Mesendoderm (in vitro differentiated cells): ENCODE measurements at regions not wholly inside any gene's neighbourhood (a gene's known extent, or its start where the extent isn't known, plus 50 kb on each side); places are given as distances from the start of the nearest gene placed in this dataset.

ENCODE experiments used
- DNase-seq: peaks from one replicate; pipeline ENCODE4 v3.0.0; 2013
- H2AK5ac ChIP-seq: 2 replicates; pipeline ENCODE4 v1.6.1; 2013; ENCODE audit warnings: low read length, inconsistent platforms
- H2BK120ac ChIP-seq: 2 replicates; pipeline ENCODE4 v1.6.1; 2013; ENCODE audit warnings: low read depth, mild to moderate bottlenecking, low read length, moderate library complexity, mixed read lengths
- H2BK15ac ChIP-seq: replicated peaks from 2 replicates; pipeline ENCODE4 v1.6.1; 2013; ENCODE audit warnings: low read depth, mild to moderate bottlenecking, moderate library complexity
- H2BK5ac ChIP-seq: 2 replicates; pipeline ENCODE4 v1.6.1; 2013; ENCODE audit warnings: low read length, inconsistent platforms
- H3K18ac ChIP-seq: 2 replicates; pipeline ENCODE4 v1.6.1; 2013; ENCODE audit warnings: mild to moderate bottlenecking, low read length, mixed read lengths
- H3K23ac ChIP-seq: one replicate; pipeline ENCODE4 v1.6.1; 2013; ENCODE audit warnings: low read length
- H3K27ac ChIP-seq: 2 replicates; pipeline ENCODE4 v1.5.1; 2013; ENCODE audit warnings: low read depth, mild to moderate bottlenecking, inconsistent platforms, low read length, moderate library complexity
- H3K27me3 ChIP-seq: 2 replicates; pipeline ENCODE4 v1.6.1; 2013; ENCODE audit warnings: low read length, control low read depth, mild to moderate bottlenecking, inconsistent platforms; ENCODE audit not compliant: insufficient read depth, poor library complexity
- H3K36me3 ChIP-seq: 2 replicates; pipeline ENCODE4 v1.6.1; 2013; ENCODE audit warnings: low read length, inconsistent platforms; ENCODE audit not compliant: control insufficient read depth, insufficient read depth
- H3K4ac ChIP-seq: one replicate; pipeline ENCODE4 v1.6.1; 2013; ENCODE audit warnings: low read depth, mild to moderate bottlenecking, low read length, moderate library complexity
- H3K4me1 ChIP-seq: 2 replicates; pipeline ENCODE4 v1.6.1; 2013; ENCODE audit warnings: low read depth, low read length, inconsistent platforms; ENCODE audit not compliant: control insufficient read depth
- H3K4me2 ChIP-seq: 2 replicates; pipeline ENCODE4 v1.6.1; 2013; ENCODE audit warnings: low read length
- H3K4me3 ChIP-seq: 2 replicates; pipeline ENCODE4 v1.5.1; 2013; ENCODE audit warnings: mild to moderate bottlenecking, low read length
- H3K56ac ChIP-seq: one replicate; pipeline ENCODE4 v1.6.1; 2013; ENCODE audit warnings: low read length
- H3K79me1 ChIP-seq: 2 replicates; pipeline ENCODE4 v1.6.1; 2013; ENCODE audit warnings: low read length, inconsistent platforms
- H3K79me2 ChIP-seq: 2 replicates; pipeline ENCODE4 v1.6.1; 2013; ENCODE audit warnings: mild to moderate bottlenecking, low read length; ENCODE audit not compliant: control insufficient read depth, insufficient read depth
- H3K9ac ChIP-seq: 2 replicates; pipeline ENCODE4 v1.6.1; 2013; ENCODE audit warnings: low read length, inconsistent platforms
- H4K5ac ChIP-seq: one replicate; pipeline ENCODE4 v1.6.1; 2013; ENCODE audit warnings: low read length
- H4K8ac ChIP-seq: one replicate; pipeline ENCODE4 v1.6.1; 2013; ENCODE audit warnings: low read depth, mild to moderate bottlenecking, control low read depth, low read length, moderate library complexity
- WGBS: extraction: QIAGEN DNeasy Blood & Tissue Kit; methylation state at CpG from one replicate; pipeline ENCODE4 v1.1.7; 2013; ENCODE audit warnings: low lambda C conversion rate, missing lambda C conversion rate; ENCODE audit not compliant: insufficient coverage; ENCODE audit errors: extremely low coverage; 5-methylcytosine and 5-hydroxymethylcytosine counted together

DNA sequence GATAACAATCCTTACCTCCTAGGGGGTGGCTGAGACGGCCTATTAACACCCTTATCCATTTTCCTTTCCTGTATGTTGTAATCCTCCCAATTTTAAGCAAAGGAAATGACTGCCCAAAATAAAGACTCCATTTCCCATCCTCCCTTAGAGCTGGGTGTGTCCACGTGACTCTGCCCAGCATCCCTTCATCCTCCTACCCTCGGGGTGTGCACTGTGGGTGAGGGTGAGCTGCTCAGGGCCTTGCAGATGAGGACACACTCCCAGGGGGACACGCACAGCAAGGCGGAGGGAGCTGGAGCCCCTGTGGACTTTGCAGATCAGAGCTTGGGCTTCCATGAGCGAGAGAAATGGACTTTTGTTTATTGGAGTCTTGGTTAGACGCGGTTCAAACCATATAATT, 186.8 kb downstream of the IRF8 start:
- H2BK15ac ChIP-seq: no peak overlapping the region
- H3K4me2 ChIP-seq: no peak overlapping the region
- no peak overlapping the region for H3K27ac ChIP-seq
- no peaks in the 10 kb centered on the region for H3K79me1 ChIP-seq
- no peak overlapping the region for H4K5ac ChIP-seq
- H3K4me1 ChIP-seq: peaks cover 7% of the 10 kb centered on the region
- no peaks in the 10 kb centered on the region for H3K79me2 ChIP-seq
- H4K8ac ChIP-seq: no peak overlapping the region
- no peak overlapping the region for H3K23ac ChIP-seq
- H3K56ac ChIP-seq: no peak overlapping the region
- H3K36me3 ChIP-seq: no peaks in the 10 kb centered on the region
- no peak overlapping the region for H2BK120ac ChIP-seq
- peak; percentile 35 for DNase-seq
- H3K27me3 ChIP-seq: no peaks in the 10 kb centered on the region
- no peak overlapping the region for H3K4ac ChIP-seq
- no peak overlapping the region for H3K4me3 ChIP-seq
- WGBS: no CpG with 5 or more reads among the region's 8 CpGs
- H2AK5ac ChIP-seq: no peak overlapping the region
- H3K9ac ChIP-seq: no peak overlapping the region
- H2BK5ac ChIP-seq: no peak overlapping the region
- H3K18ac ChIP-seq: no peak overlapping the region

DNA sequence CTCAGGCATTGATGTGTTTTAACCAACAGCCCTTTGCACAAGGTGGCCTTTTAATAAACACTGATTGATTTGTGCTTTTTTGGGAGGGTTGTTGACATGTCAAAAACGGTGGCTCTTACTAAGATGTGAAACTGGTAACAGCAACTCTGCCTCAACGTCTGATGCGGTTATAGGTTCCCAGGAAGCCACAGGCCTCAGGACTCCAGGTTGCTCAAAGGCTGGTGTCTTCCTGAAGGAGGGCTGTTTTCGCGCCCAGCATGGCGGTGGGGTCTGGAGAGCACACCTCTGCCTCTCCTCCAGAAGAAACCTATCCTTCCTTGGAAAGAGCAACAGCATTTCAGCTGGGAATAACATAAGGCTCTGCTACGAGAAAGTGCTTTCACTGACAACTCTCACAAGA, 187.5 kb downstream of the IRF8 start:
- H3K9ac ChIP-seq: no peak overlapping the region
- peaks cover 7% of the 10 kb centered on the region for H3K4me1 ChIP-seq
- H2BK120ac ChIP-seq: no peak overlapping the region
- H2AK5ac ChIP-seq: no peak overlapping the region
- H3K4me2 ChIP-seq: no peak overlapping the region
- H4K8ac ChIP-seq: no peak overlapping the region
- H3K79me2 ChIP-seq: no peaks in the 10 kb centered on the region
- no peak overlapping the region for H3K18ac ChIP-seq
- H3K27me3 ChIP-seq: no peaks in the 10 kb centered on the region
- no peak overlapping the region for H3K56ac ChIP-seq
- H2BK15ac ChIP-seq: no peak overlapping the region
- DNase-seq: no peak
- H4K5ac ChIP-seq: no peak overlapping the region
- WGBS: no CpG with 5 or more reads among the region's 7 CpGs
- no peak overlapping the region for H3K23ac ChIP-seq
- no peaks in the 10 kb centered on the region for H3K36me3 ChIP-seq
- no peak overlapping the region for H3K4ac ChIP-seq
- no peak overlapping the region for H3K27ac ChIP-seq
- H2BK5ac ChIP-seq: no peak overlapping the region
- no peak overlapping the region for H3K4me3 ChIP-seq
- H3K79me1 ChIP-seq: no peaks in the 10 kb centered on the region

DNA sequence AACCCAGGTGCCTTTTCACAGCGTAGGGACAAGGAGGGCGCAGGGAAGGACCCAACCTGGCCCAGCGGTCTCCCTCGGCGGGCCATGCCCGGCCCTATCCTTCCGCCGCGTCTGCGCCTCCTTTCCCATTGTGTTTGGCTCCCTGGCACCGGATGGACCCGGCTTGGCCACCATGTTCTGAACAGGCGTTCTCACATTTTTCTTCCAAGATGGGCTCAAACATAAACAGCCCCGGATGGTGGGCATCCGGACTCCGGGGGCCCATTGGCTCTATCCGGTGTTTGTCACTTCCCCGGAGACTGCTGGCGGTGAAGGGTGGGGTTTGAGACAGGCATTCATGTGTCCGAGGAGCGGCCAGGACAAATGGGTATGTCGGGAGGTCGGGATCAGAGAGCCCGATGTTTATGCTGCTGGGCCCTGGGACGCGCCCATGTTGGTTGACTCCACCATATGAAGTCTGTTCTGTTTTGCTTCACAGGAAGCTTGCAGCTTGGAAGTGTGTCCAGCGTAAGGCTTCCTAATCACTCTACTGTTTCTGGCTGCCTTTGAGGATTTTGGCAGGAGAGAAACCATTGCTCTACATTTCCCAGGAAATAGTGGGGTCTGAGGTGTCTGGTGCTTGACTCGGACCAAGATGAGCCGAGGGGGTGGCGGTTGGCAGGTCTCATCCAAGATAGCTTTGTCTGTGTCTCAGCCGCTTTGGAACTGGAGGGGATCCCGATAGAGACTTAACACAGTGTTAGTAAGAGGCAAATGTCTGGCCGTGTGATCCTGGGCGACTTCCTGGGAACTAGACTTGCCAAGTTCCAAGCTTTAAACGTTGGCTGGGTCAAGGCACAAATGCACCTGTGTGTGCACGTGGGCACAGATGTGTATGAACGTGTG, 188.3 kb downstream of the IRF8 start:
- Histone ChIP-seq H2BK5ac (no peak overlapping the region), H2AK5ac (no peak overlapping the region), H3K79me1 (no peaks in the 10 kb centered on the region), H3K4me3 (no peak overlapping the region), H4K8ac (no peak overlapping the region), H3K4me2 (no peak overlapping the region), H3K27me3 (no peaks in the 10 kb centered on the region), H3K36me3 (no peaks in the 10 kb centered on the region), H4K5ac (no peak overlapping the region), H2BK15ac (no peak overlapping the region), H3K23ac (no peak overlapping the region), H2BK120ac (no peak overlapping the region), H3K27ac (no peak overlapping the region), H3K4me1 (peaks cover 7% of the 10 kb centered on the region), H3K56ac (no peak overlapping the region), H3K4ac (no peak overlapping the region), H3K9ac (no peak overlapping the region), H3K18ac (no peak overlapping the region), H3K79me2 (no peaks in the 10 kb centered on the region)
- no peak for DNase-seq
- WGBS: no CpG with 5 or more reads among the region's 37 CpGs

DNA sequence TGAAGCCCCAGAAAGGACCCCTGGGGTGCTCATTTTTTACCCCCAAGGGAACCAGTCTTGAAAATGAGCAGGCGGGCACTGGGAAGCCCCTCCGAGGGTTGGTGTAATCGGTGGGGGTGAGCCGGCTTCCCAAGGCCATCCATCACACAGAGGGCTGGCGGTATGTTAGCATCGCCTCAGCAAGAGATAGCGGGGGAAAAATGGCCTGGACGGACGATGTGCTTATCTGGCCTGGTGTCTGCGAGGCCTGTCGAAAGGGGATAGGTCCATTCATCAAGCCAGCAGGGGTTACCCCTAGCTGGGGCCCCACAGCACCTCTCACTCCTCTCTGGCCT, 188.9 kb downstream of the IRF8 start:
- no peak overlapping the region for H3K4me3 ChIP-seq
- H3K27me3 ChIP-seq: no peaks in the 10 kb centered on the region
- no peaks in the 10 kb centered on the region for H3K79me1 ChIP-seq
- H3K79me2 ChIP-seq: no peaks in the 10 kb centered on the region
- no peak overlapping the region for H4K5ac ChIP-seq
- no peak overlapping the region for H3K27ac ChIP-seq
- H3K9ac ChIP-seq: no peak overlapping the region
- no peaks in the 10 kb centered on the region for H3K36me3 ChIP-seq
- no peak overlapping the region for H3K56ac ChIP-seq
- H2BK120ac ChIP-seq: no peak overlapping the region
- no peak overlapping the region for H2AK5ac ChIP-seq
- whole genome bisulfite sequencing: no CpG with 5 or more reads among the region's 11 CpGs
- H3K18ac ChIP-seq: no peak overlapping the region
- no peak overlapping the region for H3K4me2 ChIP-seq
- H3K4me1 ChIP-seq: peaks cover 7% of the 10 kb centered on the region
- no peak overlapping the region for H3K23ac ChIP-seq
- H2BK15ac ChIP-seq: no peak overlapping the region
- H2BK5ac ChIP-seq: no peak overlapping the region
- no peak overlapping the region for H4K8ac ChIP-seq
- no peak overlapping the region for H3K4ac ChIP-seq
- DNase-seq: no peak

DNA sequence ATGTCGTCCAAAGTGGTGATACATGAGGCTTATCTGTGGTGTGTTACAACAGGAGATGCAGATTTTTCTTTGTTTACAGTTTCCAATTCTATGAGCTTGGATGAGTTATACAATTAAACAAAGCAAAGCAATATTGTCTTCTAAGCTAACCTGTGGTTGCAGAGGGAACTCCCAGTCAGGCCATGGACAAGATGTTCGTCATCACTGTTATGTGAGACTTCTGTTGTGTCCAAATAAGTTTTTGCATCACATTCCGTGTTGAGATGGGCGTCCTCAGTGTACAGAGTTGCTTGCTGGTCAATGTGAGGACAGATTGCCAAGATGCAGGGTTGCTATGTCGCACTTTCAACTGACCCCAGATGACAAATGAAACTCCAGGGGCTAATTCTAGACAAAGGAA, 189.3 kb downstream of the IRF8 start:
- Histone ChIP-seq H3K79me1 (no peaks in the 10 kb centered on the region), H3K4me3 (no peak overlapping the region), H3K23ac (no peak overlapping the region), H2BK120ac (no peak overlapping the region), H3K9ac (no peak overlapping the region), H3K18ac (no peak overlapping the region), H4K8ac (no peak overlapping the region), H3K4ac (no peak overlapping the region), H3K56ac (no peak overlapping the region), H3K4me2 (no peak overlapping the region), H2BK15ac (no peak overlapping the region), H3K27me3 (no peaks in the 10 kb centered on the region), H2BK5ac (no peak overlapping the region), H3K79me2 (no peaks in the 10 kb centered on the region), H3K4me1 (peaks cover 7% of the 10 kb centered on the region), H3K27ac (no peak overlapping the region), H2AK5ac (no peak overlapping the region), H3K36me3 (no peaks in the 10 kb centered on the region), H4K5ac (no peak overlapping the region)
- WGBS: no CpG with 5 or more reads among the region's 5 CpGs
- DNase-seq: no peak

GRCh38 chr16:86088816-86089215, 189.9 kb downstream of the IRF8 start:
- no peaks in the 10 kb centered on the region for H3K27me3 ChIP-seq
- no peak overlapping the region for H4K5ac ChIP-seq
- H2BK15ac ChIP-seq: no peak overlapping the region
- H3K56ac ChIP-seq: no peak overlapping the region
- no peak overlapping the region for H4K8ac ChIP-seq
- no CpG with 5 or more reads among the region's 9 CpGs for WGBS
- H3K4me3 ChIP-seq: no peak overlapping the region
- peaks cover 7% of the 10 kb centered on the region for H3K4me1 ChIP-seq
- H3K79me1 ChIP-seq: no peaks in the 10 kb centered on the region
- no peak overlapping the region for H3K4ac ChIP-seq
- no peaks in the 10 kb centered on the region for H3K79me2 ChIP-seq
- no peak overlapping the region for H3K9ac ChIP-seq
- H3K23ac ChIP-seq: no peak overlapping the region
- H3K18ac ChIP-seq: no peak overlapping the region
- no peak overlapping the region for H2BK5ac ChIP-seq
- no peak overlapping the region for H3K27ac ChIP-seq
- H2AK5ac ChIP-seq: no peak overlapping the region
- H2BK120ac ChIP-seq: no peak overlapping the region
- no peaks in the 10 kb centered on the region for H3K36me3 ChIP-seq
- no peak overlapping the region for H3K4me2 ChIP-seq
- no peak for DNase-seq
